ENCODE measurements at regions not wholly inside any gene's neighbourhood (a gene's known extent, or its start where the extent isn't known, plus 50 kb on each side); places are given as distances from the start of the nearest gene placed in this dataset.

GRCh38 chr3:73324203-73325155 is 263.0 kb downstream of the EBLN2 start:
- TF ChIP-seq CTCF (IDR thresholded peaks at IDR 0.05; ENCODE audit: insufficient read depth, low read length, poor library complexity, severe bottlenecking) (no peak), EZH2phosphoT487 (conservative IDR thresholded peaks at IDR 0.05; ENCODE audit: low read length) (no peak)
